Activated naive CD8-positive, alpha-beta T cell treated with anti-CD3 and anti-CD28 coated beads for 36 hours (primary cell): ENCODE measurements at regions not wholly inside any gene's neighbourhood (a gene's known extent, or its start where the extent isn't known, plus 50 kb on each side); places are given as distances from the start of the nearest gene placed in this dataset.
"Not testable (repeated sequence)": the region's sequence is repeated elsewhere in the genome, so short reads cannot be mapped to it uniquely, and the experiment has no call there.

Source experiments
- DNase-seq: peaks from one replicate; pipeline ENCODE4 v3.0.0; 2021
- H3K27ac Mint-ChIP-seq: one replicate; pipeline ENCODE4 v1.8.0; 2022; ENCODE audit warnings: mild to moderate bottlenecking, moderate library complexity, mixed read lengths
- H3K27me3 Mint-ChIP-seq: one replicate; pipeline ENCODE4 v1.8.0; 2022; ENCODE audit warnings: mild to moderate bottlenecking, mixed read lengths
- H3K36me3 Mint-ChIP-seq: one replicate; pipeline ENCODE4 v1.8.0; 2021; ENCODE audit warnings: mild to moderate bottlenecking, mixed read lengths
- H3K4me1 Mint-ChIP-seq: one replicate; pipeline ENCODE4 v1.8.0; 2021; ENCODE audit warnings: mixed read lengths
- H3K4me3 Mint-ChIP-seq: one replicate; pipeline ENCODE4 v1.8.0; 2022; ENCODE audit warnings: mild to moderate bottlenecking, moderate library complexity, mixed read lengths
- H3K9me3 Mint-ChIP-seq: one replicate; pipeline ENCODE4 v1.8.0; 2022; ENCODE audit warnings: mixed read lengths

DNA sequence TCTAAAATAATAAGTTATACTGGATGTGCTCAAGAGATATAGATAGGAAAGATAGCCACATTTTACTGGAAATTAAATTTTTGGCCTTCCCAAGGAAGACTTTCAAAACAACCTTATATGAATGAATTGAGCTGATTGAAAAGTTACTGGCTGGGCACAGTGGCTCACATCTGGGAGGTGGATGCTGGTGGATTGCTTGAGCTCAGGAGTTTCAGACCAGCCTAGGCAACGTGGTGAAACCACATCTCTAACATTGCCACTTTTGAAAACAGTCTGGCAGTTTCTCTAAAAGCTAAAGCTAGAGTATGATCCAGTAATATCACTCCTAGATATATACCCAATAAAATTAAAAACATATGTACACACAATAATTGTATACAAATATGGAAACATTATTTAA lies 231.4 kb upstream of the POU1F1 start:
- no peak overlapping the region for H3K27ac Mint-ChIP-seq
- H3K36me3 Mint-ChIP-seq, result no peaks in the 10 kb centered on the region
- no peaks in the 10 kb centered on the region for H3K4me1 Mint-ChIP-seq
- H3K27me3 Mint-ChIP-seq, result no peaks in the 10 kb centered on the region
- no peaks in the 10 kb centered on the region for H3K9me3 Mint-ChIP-seq
- H3K4me3 Mint-ChIP-seq, result no peak overlapping the region
- DNase-seq, result no peak

DNA sequence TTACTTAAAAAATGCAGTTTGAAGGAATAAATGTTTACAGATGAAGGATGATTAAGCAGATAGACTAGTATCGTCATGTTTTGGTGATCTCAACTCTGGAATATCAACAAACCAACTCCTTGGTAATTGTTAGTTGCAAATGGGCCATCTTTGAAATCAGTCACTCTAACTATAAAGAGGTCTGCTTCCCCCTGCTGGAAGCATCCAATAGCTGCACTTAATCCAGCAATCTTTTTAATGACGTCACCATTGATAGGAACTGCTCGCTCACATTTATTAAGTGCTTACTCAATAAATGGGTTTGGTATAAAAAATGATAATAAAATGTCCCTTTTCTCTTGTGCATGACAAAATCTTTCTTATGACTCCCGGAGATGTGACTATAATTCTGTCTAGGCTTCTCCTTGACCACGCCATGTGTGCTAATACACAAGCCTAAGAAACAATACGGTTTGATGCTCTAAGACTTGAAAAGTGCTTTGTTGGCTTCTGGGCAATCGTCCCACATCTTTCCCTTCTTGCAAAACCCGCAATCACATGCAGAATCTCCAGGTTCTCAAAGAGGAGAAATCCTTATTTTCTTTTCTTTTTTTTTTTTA lies 227.6 kb upstream of the POU1F1 start:
- Mint-ChIP-seq H3K4me1 (no peaks in the 10 kb centered on the region), H3K4me3 (no peak overlapping the region), H3K36me3 (no peaks in the 10 kb centered on the region), H3K9me3 (no peaks in the 10 kb centered on the region), H3K27me3 (no peaks in the 10 kb centered on the region), H3K27ac (no peak overlapping the region)
- no peak for DNase-seq

- Mint-ChIP-seq H3K4me3 (no peak overlapping the region), H3K27ac (no peak overlapping the region), H3K4me1 (no peaks in the 10 kb centered on the region), H3K36me3 (no peaks in the 10 kb centered on the region), H3K27me3 (no peaks in the 10 kb centered on the region), H3K9me3 (no peaks in the 10 kb centered on the region)
- DNase-seq, result no peak
Observed at GRCh38 chr3:87501076-87501475, 224.7 kb upstream of the POU1F1 start.

DNA sequence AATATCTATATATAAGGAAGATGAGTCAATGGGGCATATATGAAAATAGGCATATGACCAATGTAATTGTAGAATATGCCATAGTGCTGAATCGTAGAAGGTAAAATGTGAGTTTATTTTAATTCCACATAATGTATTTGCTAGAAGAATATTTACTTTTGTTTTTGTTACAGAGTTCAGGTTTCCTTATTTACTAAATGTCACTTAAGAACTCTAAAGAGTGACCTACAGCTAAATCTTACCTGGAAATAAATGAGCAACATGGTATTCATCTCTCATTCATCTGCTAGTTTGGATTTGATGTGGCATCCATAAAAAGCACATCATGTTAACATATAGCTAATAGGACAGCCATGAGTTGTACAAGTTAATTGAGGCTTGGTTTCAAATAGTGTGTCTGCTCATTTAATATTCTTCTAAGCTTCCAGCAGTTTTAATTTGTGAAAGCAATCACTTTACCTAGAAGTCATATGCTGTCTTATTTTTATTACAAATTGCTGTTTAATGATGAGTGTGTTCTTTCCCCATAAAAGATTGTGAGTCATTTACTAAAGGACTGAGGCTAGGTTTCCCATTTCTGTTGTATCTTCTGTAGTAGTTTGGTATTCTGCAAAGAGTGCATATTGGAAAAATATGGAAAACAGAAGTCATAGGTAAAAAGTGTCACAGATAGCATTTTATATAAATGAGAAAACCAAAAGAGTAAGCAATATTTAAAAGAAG lies 222.1 kb upstream of the POU1F1 start:
- DNase-seq, result no peak
- Mint-ChIP-seq H3K36me3 (no peaks in the 10 kb centered on the region), H3K4me3 (no peak overlapping the region), H3K27ac (no peak overlapping the region), H3K4me1 (no peaks in the 10 kb centered on the region), H3K27me3 (no peaks in the 10 kb centered on the region), H3K9me3 (no peaks in the 10 kb centered on the region)

GRCh38 chr3:87495938-87496337 lies 219.6 kb upstream of the POU1F1 start:
- no peaks in the 10 kb centered on the region for H3K9me3 Mint-ChIP-seq
- no peak for DNase-seq
- H3K27me3 Mint-ChIP-seq, result peaks cover 4% of the 10 kb centered on the region
- no peak overlapping the region for H3K4me3 Mint-ChIP-seq
- no peak overlapping the region for H3K27ac Mint-ChIP-seq
- H3K36me3 Mint-ChIP-seq, result no peaks in the 10 kb centered on the region
- H3K4me1 Mint-ChIP-seq, result no peaks in the 10 kb centered on the region

GRCh38 chr3:87494264-87494663 lies 217.9 kb upstream of the POU1F1 start:
- H3K4me1 Mint-ChIP-seq, result no peaks in the 10 kb centered on the region
- peaks cover 4% of the 10 kb centered on the region for H3K27me3 Mint-ChIP-seq
- no peaks in the 10 kb centered on the region for H3K36me3 Mint-ChIP-seq
- H3K27ac Mint-ChIP-seq, result no peak overlapping the region
- H3K9me3 Mint-ChIP-seq, result no peaks in the 10 kb centered on the region
- H3K4me3 Mint-ChIP-seq, result no peak overlapping the region
- no peak for DNase-seq

DNA sequence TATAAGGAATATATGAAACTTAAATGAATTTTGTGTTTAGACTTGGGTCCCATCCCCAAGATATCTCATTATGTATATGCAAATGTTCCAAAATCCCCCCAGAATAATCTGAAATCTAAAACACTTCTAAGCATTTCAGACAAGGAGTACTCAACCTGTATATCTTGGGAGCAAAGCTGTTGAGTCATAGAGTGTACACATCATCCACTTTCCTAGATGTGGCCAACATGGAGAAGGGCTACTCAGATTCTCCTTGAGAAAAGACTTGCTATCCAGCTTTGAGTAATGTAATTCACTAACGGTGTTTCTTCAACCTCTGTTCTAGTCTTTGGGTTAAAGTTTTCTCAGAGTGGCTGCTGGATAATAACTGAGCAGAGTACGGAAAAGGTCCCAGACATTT lies 215.5 kb upstream of the POU1F1 start:
- H3K27ac Mint-ChIP-seq, result no peak overlapping the region
- H3K36me3 Mint-ChIP-seq, result no peaks in the 10 kb centered on the region
- H3K4me1 Mint-ChIP-seq, result no peaks in the 10 kb centered on the region
- no peak for DNase-seq
- no peaks in the 10 kb centered on the region for H3K9me3 Mint-ChIP-seq
- H3K4me3 Mint-ChIP-seq, result no peak overlapping the region
- peaks cover 4% of the 10 kb centered on the region for H3K27me3 Mint-ChIP-seq

GRCh38 chr3:87489892-87490291 lies 213.5 kb upstream of the POU1F1 start:
- H3K4me3 Mint-ChIP-seq, result no peak overlapping the region
- no peak for DNase-seq
- no peaks in the 10 kb centered on the region for H3K9me3 Mint-ChIP-seq
- H3K27me3 Mint-ChIP-seq, result peaks cover 4% of the 10 kb centered on the region
- H3K27ac Mint-ChIP-seq, result no peak overlapping the region
- H3K4me1 Mint-ChIP-seq, result no peaks in the 10 kb centered on the region
- H3K36me3 Mint-ChIP-seq, result no peaks in the 10 kb centered on the region

DNA sequence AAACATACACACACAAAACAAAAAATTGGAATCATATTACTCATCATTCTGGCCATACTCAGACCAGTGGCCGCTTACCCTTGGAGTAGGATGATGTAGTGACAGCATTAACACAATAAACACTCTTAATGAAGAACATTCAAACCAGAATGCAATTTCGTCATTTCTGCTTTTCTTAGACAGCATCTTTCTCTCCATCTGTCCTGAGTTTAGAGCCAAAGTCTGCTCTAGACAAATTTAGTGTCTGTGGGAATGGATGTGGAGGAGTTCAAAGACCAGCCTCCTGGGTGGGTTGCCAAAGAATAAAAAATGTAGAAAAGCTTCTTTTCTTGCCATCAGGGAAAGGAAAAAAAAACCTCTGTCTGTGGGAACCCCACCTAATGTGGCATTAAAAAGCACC lies 212.4 kb upstream of the POU1F1 start:
- no peak overlapping the region for H3K27ac Mint-ChIP-seq
- H3K9me3 Mint-ChIP-seq, result no peaks in the 10 kb centered on the region
- H3K4me3 Mint-ChIP-seq, result no peak overlapping the region
- DNase-seq, result no peak
- H3K4me1 Mint-ChIP-seq, result no peaks in the 10 kb centered on the region
- no peaks in the 10 kb centered on the region for H3K36me3 Mint-ChIP-seq
- H3K27me3 Mint-ChIP-seq, result peaks cover 4% of the 10 kb centered on the region

DNA sequence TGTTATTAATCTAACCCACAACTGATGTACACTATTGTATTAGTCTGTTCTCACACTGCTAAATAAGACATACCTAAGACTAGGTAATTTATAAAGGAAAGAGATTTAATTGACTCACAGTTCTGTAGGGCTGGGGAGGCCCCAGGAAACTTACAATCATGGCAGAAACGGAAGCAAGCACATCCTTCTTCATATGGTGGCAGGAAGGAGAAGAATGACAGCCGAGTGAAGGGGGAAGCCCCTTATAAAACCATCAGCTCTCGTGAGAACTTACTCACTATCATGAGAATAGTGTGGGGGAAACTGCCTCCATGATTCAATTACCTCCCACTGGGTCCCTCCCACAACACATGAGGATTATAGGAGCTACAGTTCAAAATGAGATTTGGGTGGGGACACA lies 210.3 kb upstream of the POU1F1 start:
- not testable (repeated sequence) for H3K9me3 Mint-ChIP-seq, H3K36me3 Mint-ChIP-seq, DNase-seq, H3K4me1 Mint-ChIP-seq, H3K27ac Mint-ChIP-seq, H3K4me3 Mint-ChIP-seq, H3K27me3 Mint-ChIP-seq

DNA sequence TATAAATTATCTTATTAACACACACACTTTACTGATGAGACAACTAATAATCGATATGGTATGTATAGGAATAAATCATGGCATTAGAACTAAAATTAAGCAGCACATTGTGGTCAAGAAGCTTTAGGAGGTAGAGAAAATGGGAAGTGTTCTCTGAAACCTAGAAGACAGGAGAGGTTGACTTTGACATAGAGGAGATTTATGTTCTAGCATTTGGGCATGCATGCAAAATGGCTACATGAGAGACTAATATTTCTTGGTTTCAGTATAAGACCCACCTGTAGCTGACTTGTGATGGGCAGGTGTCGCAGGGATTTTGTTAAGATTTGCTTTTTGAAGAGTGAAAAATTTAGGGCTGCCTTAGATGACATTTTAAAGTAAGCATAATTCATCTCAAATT lies 209.7 kb upstream of the POU1F1 start:
- Mint-ChIP-seq H3K27me3 (no peaks in the 10 kb centered on the region), H3K9me3 (no peaks in the 10 kb centered on the region), H3K4me1 (no peaks in the 10 kb centered on the region), H3K27ac (no peak overlapping the region), H3K36me3 (no peaks in the 10 kb centered on the region), H3K4me3 (no peak overlapping the region)
- DNase-seq, result no peak

DNA sequence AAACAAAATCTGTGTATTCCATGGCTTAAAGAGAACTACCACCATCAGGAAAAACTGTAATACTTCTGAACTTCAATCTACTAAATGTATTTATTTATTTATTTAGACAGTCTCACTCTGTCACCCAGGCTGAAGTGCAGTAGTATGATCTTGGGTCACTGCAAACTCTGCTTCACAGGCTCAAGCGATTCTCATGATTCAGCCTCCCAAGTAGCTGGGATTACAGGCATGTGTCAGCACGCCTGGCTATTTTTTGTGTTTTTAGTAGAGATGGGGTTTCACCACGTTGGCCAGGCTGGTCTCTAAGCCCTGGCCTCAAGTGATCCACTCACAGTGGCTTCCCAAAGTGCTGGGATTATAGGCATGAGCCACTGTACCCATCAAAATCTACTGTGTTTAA lies 202.3 kb upstream of the POU1F1 start:
- H3K4me1 Mint-ChIP-seq, result no peaks in the 10 kb centered on the region
- no peak overlapping the region for H3K4me3 Mint-ChIP-seq
- H3K36me3 Mint-ChIP-seq, result no peaks in the 10 kb centered on the region
- H3K27me3 Mint-ChIP-seq, result no peaks in the 10 kb centered on the region
- no peak overlapping the region for H3K27ac Mint-ChIP-seq
- H3K9me3 Mint-ChIP-seq, result peaks cover 4% of the 10 kb centered on the region
- no peak for DNase-seq

GRCh38 chr3:87473944-87474343 lies 197.6 kb upstream of the POU1F1 start:
- no peak overlapping the region for H3K27ac Mint-ChIP-seq

DNA sequence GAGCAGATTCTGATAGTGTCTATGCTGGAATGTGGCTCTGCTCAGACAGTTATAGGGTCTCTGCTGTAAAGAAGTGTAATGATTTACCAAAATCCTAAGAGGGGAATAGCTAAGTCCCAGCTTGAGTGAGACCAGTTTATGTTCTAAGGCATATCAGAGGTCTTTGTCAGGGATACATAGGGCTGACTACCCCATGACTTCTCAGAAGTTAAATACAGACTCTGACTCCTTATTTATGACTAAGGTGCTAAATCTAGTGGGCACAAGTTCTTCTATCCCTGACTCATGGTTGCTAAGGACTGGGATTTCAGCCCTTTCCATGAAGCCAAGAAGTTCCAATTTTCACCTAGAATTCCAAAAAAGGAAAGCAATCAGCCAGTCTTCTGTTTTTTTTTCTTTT lies 192.6 kb upstream of the POU1F1 start:
- no peak overlapping the region for H3K27ac Mint-ChIP-seq
- no peak overlapping the region for H3K4me3 Mint-ChIP-seq
- DNase-seq, result no peak
- H3K9me3 Mint-ChIP-seq, result peaks cover 3% of the 10 kb centered on the region
- no peaks in the 10 kb centered on the region for H3K36me3 Mint-ChIP-seq
- no peaks in the 10 kb centered on the region for H3K4me1 Mint-ChIP-seq
- H3K27me3 Mint-ChIP-seq, result no peaks in the 10 kb centered on the region

More at GRCh38 chr3:87473944-87474343, 197.6 kb upstream of the POU1F1 start:
- Mint-ChIP-seq H3K36me3 (no peaks in the 10 kb centered on the region), H3K4me1 (no peaks in the 10 kb centered on the region), H3K4me3 (no peak overlapping the region), H3K27me3 (no peaks in the 10 kb centered on the region), H3K9me3 (peaks cover 2% of the 10 kb centered on the region)
- DNase-seq, result no peak

GRCh38 chr3:87468235-87468634 lies 191.9 kb upstream of the POU1F1 start:
- Mint-ChIP-seq H3K27me3 (no peaks in the 10 kb centered on the region), H3K4me1 (no peaks in the 10 kb centered on the region), H3K9me3 (peaks cover 3% of the 10 kb centered on the region), H3K27ac (no peak overlapping the region), H3K36me3 (no peaks in the 10 kb centered on the region), H3K4me3 (no peak overlapping the region)
- DNase-seq, result no peak

DNA sequence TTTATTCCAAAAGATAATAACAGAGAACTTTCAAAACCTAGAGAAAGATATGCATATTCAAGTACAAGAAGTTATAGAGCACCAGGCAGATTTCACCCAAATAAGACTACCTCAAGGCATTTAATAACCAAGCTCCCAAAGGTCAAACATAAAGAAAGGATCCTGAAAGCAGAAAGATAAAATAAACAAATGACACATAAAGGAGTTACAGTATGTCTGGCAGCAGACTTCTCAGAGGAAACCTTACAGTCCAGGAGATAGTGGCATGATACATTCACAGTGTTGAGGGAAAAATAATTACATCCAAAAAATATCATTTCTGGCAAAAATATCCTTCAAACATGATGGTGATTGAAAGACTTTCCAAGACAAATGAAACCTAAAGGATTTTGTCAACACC lies 185.8 kb upstream of the POU1F1 start:
- H3K9me3 Mint-ChIP-seq, result peaks cover 2% of the 10 kb centered on the region
- H3K27me3 Mint-ChIP-seq, result no peaks in the 10 kb centered on the region
- H3K36me3 Mint-ChIP-seq, result no peaks in the 10 kb centered on the region
- no peak for DNase-seq
- H3K4me3 Mint-ChIP-seq, result no peak overlapping the region
- no peak overlapping the region for H3K27ac Mint-ChIP-seq
- no peaks in the 10 kb centered on the region for H3K4me1 Mint-ChIP-seq
